Common myeloid progenitor, CD34-positive (primary cell): ENCODE measurements at regions not wholly inside any gene's neighbourhood (a gene's known extent, or its start where the extent isn't known, plus 50 kb on each side); places are given as distances from the start of the nearest gene placed in this dataset.

ENCODE experiments used
- CTCF ChIA-PET: fragments of 350-600 bp; sonication (Branson Sonifier 250); formaldehyde crosslinking; loops from one replicate; lab custom pipeline; 2021; ENCODE audit warnings: antibody characterized with exemption; lab: Charles Lee
- POLR2A ChIA-PET: fragments of 350-600 bp; sonication (Branson Sonifier 250); formaldehyde crosslinking; loops from one replicate; lab custom pipeline; 2021; ENCODE audit warnings: antibody characterized with exemption; lab: Charles Lee
- DNase-seq, 3 donors: peaks; one replicate each; pipeline versions ENCODE4 v3.0.0 to v3.0.0-alpha.2; 2013
- H3K27ac ChIP-seq, 2 experiments: 1 replicate in 1 of 2; 2 replicates in 1 of 2; pipeline ENCODE4 v1.7.0; 2013; ENCODE audit warnings: inconsistent platforms in 2 of 2, low read length in 2 of 2, mild to moderate bottlenecking in 2 of 2, low read depth in 1 of 2, moderate library complexity in 1 of 2; ENCODE audit not compliant: severe bottlenecking in 2 of 2, insufficient read depth in 1 of 2, poor library complexity in 1 of 2
- H3K27me3 ChIP-seq, 5 experiments: replicated peaks in 2 of 5; 1 replicate in 3 of 5; 2 replicates in 2 of 5; pipeline versions ENCODE4 v1.6.1 to v1.7.0; 2013; ENCODE audit warnings: low read length in 4 of 5, mild to moderate bottlenecking in 2 of 5, moderate library complexity in 2 of 5, inconsistent platforms in 1 of 5; ENCODE audit not compliant: insufficient read depth in 5 of 5, control insufficient read depth in 4 of 5
- H3K36me3 ChIP-seq, 4 experiments: 1 replicate in 2 of 4; 2 replicates in 2 of 4; pipeline versions ENCODE4 v1.6.1 to v1.7.0; 2013; ENCODE audit warnings: low read length in 3 of 4, control low read depth in 1 of 4, mild to moderate bottlenecking in 1 of 4; ENCODE audit not compliant: control insufficient read depth in 4 of 4, insufficient read depth in 4 of 4
- H3K4me1 ChIP-seq, 4 experiments: 1 replicate in 3 of 4; 2 replicates in 1 of 4; pipeline versions ENCODE4 v1.6.1 to v1.7.1; 2013; ENCODE audit warnings: low read length in 3 of 4, mild to moderate bottlenecking in 3 of 4, control low read depth in 1 of 4, inconsistent platforms in 1 of 4, moderate library complexity in 1 of 4; ENCODE audit not compliant: control insufficient read depth in 4 of 4, insufficient read depth in 4 of 4; ENCODE audit errors: control extremely low read depth in 1 of 4
- H3K4me3 ChIP-seq, 7 experiments: 1 replicate in 4 of 7; 2 replicates in 3 of 7; pipeline versions ENCODE4 v1.5.1 to v1.7.0; 2013; ENCODE audit warnings: mild to moderate bottlenecking in 7 of 7, low read length in 6 of 7, moderate library complexity in 6 of 7, inconsistent platforms in 2 of 7, low read depth in 2 of 7, control low read depth in 1 of 7; ENCODE audit not compliant: insufficient read depth in 4 of 7, control insufficient read depth in 1 of 7; ENCODE audit errors: extremely low read depth in 1 of 7
- H3K9me3 ChIP-seq, 5 experiments: 1 replicate in 4 of 5; 2 replicates in 1 of 5; pipeline versions ENCODE4 v1.6.1 to v1.7.1; 2013; ENCODE audit warnings: low read length in 4 of 5, mild to moderate bottlenecking in 2 of 5, inconsistent platforms in 1 of 5, low read depth in 1 of 5, moderate library complexity in 1 of 5; ENCODE audit not compliant: control insufficient read depth in 4 of 5, insufficient read depth in 2 of 5; ENCODE audit errors: control extremely low read depth in 1 of 5
- WGBS: methylation state at CpG from one replicate; pipeline ENCODE4 v1.1.5; 2013; ENCODE audit not compliant: insufficient coverage; 5-methylcytosine and 5-hydroxymethylcytosine counted together

- ChIA-PET CTCF (no interaction called here), POLR2A (no interaction called here)
- DNase-seq: no peak
- Histone ChIP-seq H3K9me3 (peaks cover 0 to 2% (median 0%) of the 10 kb centered on the region in 5 experiments), H3K4me1 (no peaks in the 10 kb centered on the region), H3K36me3 (no peaks in the 10 kb centered on the region), H3K27ac (no peak overlapping the region), H3K27me3 (no peaks in the 10 kb centered on the region), H3K4me3 (no peak overlapping the region)
- 55% methylated on average over 1 of the region's 1 CpG for WGBS
These were observed 187.7 kb upstream of the CNTNAP2 start for GRCh38 chr7:145928937-145929336.

DNA sequence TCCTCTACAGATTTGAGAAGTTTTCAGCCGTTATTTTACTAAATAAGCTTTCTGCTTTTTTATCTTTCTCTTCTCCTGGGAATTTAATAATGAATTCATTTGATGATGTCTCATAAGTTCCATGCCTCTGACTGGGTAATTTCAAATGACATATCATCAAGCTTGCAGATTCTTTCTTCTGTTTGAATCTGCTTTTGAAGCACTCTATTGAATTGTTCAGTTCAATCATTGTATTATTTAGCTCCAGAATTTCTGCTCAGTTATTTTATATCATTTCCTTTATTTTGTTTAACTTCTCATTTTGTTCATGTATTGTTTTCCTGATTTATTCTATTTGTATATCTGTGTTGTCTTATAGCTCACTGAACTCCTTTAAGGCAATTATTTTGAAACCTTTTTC is 196.9 kb upstream of the CNTNAP2 start:
- H3K9me3 ChIP-seq: peaks cover 0 to 8% (median 0%) of the 10 kb centered on the region in 5 experiments
- H3K4me1 ChIP-seq: no peaks in the 10 kb centered on the region
- POLR2A ChIA-PET: no interaction called here
- H3K27ac ChIP-seq: no peak overlapping the region
- no peaks in the 10 kb centered on the region for H3K36me3 ChIP-seq
- H3K4me3 ChIP-seq: no peak overlapping the region
- no peaks in the 10 kb centered on the region for H3K27me3 ChIP-seq
- CTCF ChIA-PET: no interaction called here
- DNase-seq: no peak
- no CpG with 5 or more reads among the region's 1 CpG for WGBS

GRCh38 chr7:145916776-145917175 is 199.8 kb upstream of the CNTNAP2 start:
- Histone ChIP-seq H3K36me3 (no peaks in the 10 kb centered on the region), H3K4me3 (no peak overlapping the region), H3K27me3 (no peaks in the 10 kb centered on the region), H3K27ac (no peak overlapping the region), H3K9me3 (peaks cover 0 to 8% (median 0%) of the 10 kb centered on the region in 5 experiments), H3K4me1 (no peaks in the 10 kb centered on the region)
- 95% methylated on average over 8 of the region's 8 CpGs for WGBS
- POLR2A ChIA-PET: no interaction called here
- CTCF ChIA-PET: no interaction called here
- DNase-seq: no peak

DNA sequence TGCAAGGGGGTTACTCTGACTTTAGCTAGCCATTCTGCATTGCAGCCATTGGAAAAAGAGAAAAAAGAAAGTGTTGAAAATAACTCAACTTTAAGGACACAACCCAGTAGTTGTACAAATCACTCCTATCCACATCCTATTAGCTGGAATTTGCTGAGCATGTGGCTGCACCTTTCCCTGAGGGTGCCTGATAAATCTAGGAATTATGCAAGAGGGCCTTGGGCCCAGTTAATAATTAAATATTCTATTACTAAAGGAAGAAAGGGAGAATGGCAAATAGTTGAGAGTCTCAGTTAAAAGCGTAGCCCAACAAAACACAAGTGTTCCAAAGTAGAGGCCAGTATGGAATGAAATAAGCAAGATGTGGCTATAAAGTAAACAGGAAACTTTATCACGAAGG is 200.9 kb upstream of the CNTNAP2 start:
- Histone ChIP-seq H3K9me3 (peaks cover 0 to 8% (median 0%) of the 10 kb centered on the region in 5 experiments), H3K27ac (no peak overlapping the region), H3K4me3 (no peak overlapping the region), H3K36me3 (no peaks in the 10 kb centered on the region), H3K4me1 (no peaks in the 10 kb centered on the region), H3K27me3 (no peaks in the 10 kb centered on the region)
- ChIA-PET CTCF (no interaction called here), POLR2A (no interaction called here)
- 90% methylated on average over 2 of the region's 2 CpGs for WGBS
- no peak for DNase-seq

DNA sequence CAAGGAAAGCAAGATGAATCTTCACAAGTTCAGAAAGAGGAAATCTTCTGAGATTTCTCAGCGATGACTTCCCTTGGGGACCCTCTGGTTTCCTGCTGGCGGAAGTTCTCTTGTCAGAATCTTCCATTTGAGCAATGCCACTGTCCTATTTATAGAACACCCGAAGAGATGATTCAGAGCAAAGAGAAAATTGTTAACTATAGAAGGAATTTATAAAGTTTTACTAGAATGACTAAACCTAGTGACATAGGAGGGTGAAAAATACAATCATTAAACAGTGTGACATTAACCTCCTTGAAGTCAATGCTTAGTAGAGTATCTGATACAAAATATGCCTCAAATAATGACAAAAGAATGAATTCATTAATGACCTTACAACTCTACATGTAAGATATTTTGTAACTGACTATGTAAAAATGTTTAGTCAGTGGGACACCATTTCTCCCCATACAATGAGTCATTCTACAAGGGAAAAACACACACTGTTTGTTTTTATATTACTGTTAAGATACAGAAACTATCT is 206.5 kb upstream of the CNTNAP2 start:
- 33% methylated on average over 1 of the region's 3 CpGs for WGBS
- DNase-seq: peak in 1 of 3 donors; percentile 1

DNA sequence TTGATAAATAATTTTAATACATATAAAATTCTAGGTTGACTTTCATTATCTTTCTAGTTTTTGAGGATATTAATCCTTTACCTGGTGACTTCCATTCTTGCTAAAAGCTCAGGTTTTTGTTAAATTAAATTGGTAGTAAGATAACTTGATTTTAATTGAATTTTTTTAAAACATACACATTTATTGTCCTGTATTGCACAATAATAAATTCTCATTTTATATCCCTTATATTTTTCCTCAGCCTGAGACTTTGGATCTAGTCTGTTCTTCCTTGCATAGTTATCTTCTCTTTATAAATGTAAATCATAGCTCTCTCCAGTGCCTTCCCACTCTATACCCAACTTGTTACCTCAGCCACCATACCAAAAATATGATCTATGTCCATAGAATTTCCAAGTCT is 212.9 kb upstream of the CNTNAP2 start:
- Histone ChIP-seq H3K4me3 (no peak overlapping the region), H3K27ac (no peak overlapping the region), H3K36me3 (no peaks in the 10 kb centered on the region), H3K4me1 (no peaks in the 10 kb centered on the region), H3K9me3 (peaks cover 0 to 9% (median 0%) of the 10 kb centered on the region in 5 experiments), H3K27me3 (no peaks in the 10 kb centered on the region)
- POLR2A ChIA-PET: no interaction called here
- CTCF ChIA-PET: interaction anchor here (1.8 kb wide), 1 partner anchor 17 kb away, joined by 3 read pairs; no protein-coding TSS in a partner anchor
- no peak for DNase-seq

More for the DNA sequence above, 206.5 kb upstream of the CNTNAP2 start:
- Histone ChIP-seq H3K4me1 (no peaks in the 10 kb centered on the region), H3K36me3 (no peaks in the 10 kb centered on the region), H3K9me3 (no peaks in the 10 kb centered on the region), H3K27me3 (no peaks in the 10 kb centered on the region), H3K4me3 (no peak overlapping the region), H3K27ac (no peak overlapping the region)
- ChIA-PET POLR2A (no interaction called here), CTCF (no interaction called here)

- ChIA-PET CTCF (no interaction called here), POLR2A (no interaction called here)
- WGBS: 71% methylated on average over 3 of the region's 3 CpGs
- Histone ChIP-seq H3K4me3 (no peak overlapping the region), H3K4me1 (no peaks in the 10 kb centered on the region), H3K9me3 (peaks cover 0 to 9% (median 0%) of the 10 kb centered on the region in 5 experiments), H3K27me3 (no peaks in the 10 kb centered on the region), H3K36me3 (no peaks in the 10 kb centered on the region), H3K27ac (no peak overlapping the region)
- DNase-seq: no peak
These were observed 214.5 kb upstream of the CNTNAP2 start for GRCh38 chr7:145902123-145902522.
